ENCODE measurements at regions not wholly inside any gene's neighbourhood (a gene's known extent, or its start where the extent isn't known, plus 50 kb on each side); places are given as distances from the start of the nearest gene placed in this dataset.

- DNase-seq, result no peak
- Histone ChIP-seq H4K20me1 (ENCODE audit: control insufficient read depth, insufficient read depth, low read length, poor library complexity, severe bottlenecking) (no peaks in the 10 kb centered on the region), H3K9ac (ENCODE audit: low read length) (no peak overlapping the region), H3K4me2 (replicated peaks; ENCODE audit: low read depth, low read length, poor library complexity, severe bottlenecking) (no peak overlapping the region), H3K4me1 (ENCODE audit: control insufficient read depth in 2 of 2, insufficient read depth in 2 of 2, low read length in 2 of 2) (no peaks in the 10 kb centered on the region), H2AFZ (ENCODE audit: insufficient read depth, low read depth, low read length, poor library complexity, severe bottlenecking) (no peak overlapping the region), H3K79me2 (ENCODE audit: control insufficient read depth, insufficient read depth, low read length) (no peaks in the 10 kb centered on the region), H3K9me3 (ENCODE audit: control extremely low read depth in 1 of 3, control insufficient read depth in 2 of 3, insufficient read depth in 1 of 3, low read length in 2 of 3) (no peaks in the 10 kb centered on the region), H3K36me3 (replicated peaks in 1 of 2; ENCODE audit: control extremely low read depth in 1 of 2, control insufficient read depth in 1 of 2, extremely low read depth in 1 of 2, insufficient read depth in 2 of 2, low read length in 1 of 2) (no peaks in the 10 kb centered on the region), H3K27ac (ENCODE audit: low read length in 2 of 2) (no peak overlapping the region), H3K4me3 (ENCODE audit: control extremely low read depth in 1 of 5, extremely low read depth in 1 of 5, insufficient read depth in 1 of 5, low read depth in 2 of 5, low read length in 4 of 5) (no peak overlapping the region), H3K27me3 (replicated peaks in 1 of 4; ENCODE audit: control extremely low read depth in 1 of 4, control insufficient read depth in 3 of 4, insufficient read depth in 4 of 4, low read length in 3 of 4) (no peaks in the 10 kb centered on the region)
- ChIA-PET POLR2A (no interaction called here), CTCF (no interaction called here)
- H3K4me1 Mint-ChIP-seq, result no peaks in the 10 kb centered on the region
- H3K4me3 Mint-ChIP-seq, result no peak overlapping the region
- no peak for ATAC-seq (ENCODE audit: low read depth)
- H3K27me3 Mint-ChIP-seq, result peaks cover 4% of the 10 kb centered on the region
- TF ChIP-seq EZH2 (IDR thresholded peaks at IDR 0.05; ENCODE audit: borderline replicate concordance, insufficient read depth, low read depth, low read length, poor library complexity, severe bottlenecking) (no peak), CTCF (IDR thresholded peaks at IDR 0.05) (no peak)
- H3K27ac Mint-ChIP-seq, result no peak overlapping the region
- WGBS (ENCODE audit: insufficient coverage), result 94% methylated on average over 4 of the region's 7 CpGs
- H3K9me3 Mint-ChIP-seq (ENCODE audit: insufficient read depth), result no peaks in the 10 kb centered on the region
- intact Hi-C loops (cut with micrococcal nuclease), result no loop called here
Observed at GRCh38 chr4:38382520-38382919, 281.5 kb upstream of the KLF3 start.

- no peak for TF ChIP-seq EZH2 (IDR thresholded peaks at IDR 0.05; ENCODE audit: borderline replicate concordance, insufficient read depth, low read depth, low read length, poor library complexity, severe bottlenecking)
- no peak for TF ChIP-seq CTCF (IDR thresholded peaks at IDR 0.05)
- Mint-ChIP-seq H3K27me3 (peaks cover 4% of the 10 kb centered on the region), H3K4me1 (no peaks in the 10 kb centered on the region), H3K9me3 (ENCODE audit: insufficient read depth) (no peaks in the 10 kb centered on the region), H3K4me3 (no peak overlapping the region), H3K27ac (no peak overlapping the region)
- no CpG with 5 or more reads among the region's 3 CpGs for WGBS (ENCODE audit: insufficient coverage)
- Histone ChIP-seq H3K4me3 (ENCODE audit: control extremely low read depth in 1 of 5, extremely low read depth in 1 of 5, insufficient read depth in 1 of 5, low read depth in 2 of 5, low read length in 4 of 5) (no peak overlapping the region), H3K4me1 (ENCODE audit: control insufficient read depth in 2 of 2, insufficient read depth in 2 of 2, low read length in 2 of 2) (no peaks in the 10 kb centered on the region), H3K4me2 (replicated peaks; ENCODE audit: low read depth, low read length, poor library complexity, severe bottlenecking) (no peak overlapping the region), H3K9ac (ENCODE audit: low read length) (no peak overlapping the region), H3K36me3 (replicated peaks in 1 of 2; ENCODE audit: control extremely low read depth in 1 of 2, control insufficient read depth in 1 of 2, extremely low read depth in 1 of 2, insufficient read depth in 2 of 2, low read length in 1 of 2) (no peaks in the 10 kb centered on the region), H3K27ac (ENCODE audit: low read length in 2 of 2) (no peak overlapping the region), H3K27me3 (replicated peaks in 1 of 4; ENCODE audit: control extremely low read depth in 1 of 4, control insufficient read depth in 3 of 4, insufficient read depth in 4 of 4, low read length in 3 of 4) (no peaks in the 10 kb centered on the region), H4K20me1 (ENCODE audit: control insufficient read depth, insufficient read depth, low read length, poor library complexity, severe bottlenecking) (no peaks in the 10 kb centered on the region), H3K79me2 (ENCODE audit: control insufficient read depth, insufficient read depth, low read length) (no peaks in the 10 kb centered on the region), H3K9me3 (ENCODE audit: control extremely low read depth in 1 of 3, control insufficient read depth in 2 of 3, insufficient read depth in 1 of 3, low read length in 2 of 3) (peaks cover 0 to 4% (median 0%) of the 10 kb centered on the region in 3 donors), H2AFZ (ENCODE audit: insufficient read depth, low read depth, low read length, poor library complexity, severe bottlenecking) (no peak overlapping the region)
- ChIA-PET CTCF (no interaction called here), POLR2A (no interaction called here)
- DNase-seq (no peak), ATAC-seq (ENCODE audit: low read depth) (no peak)
- intact Hi-C loops (cut with micrococcal nuclease), result no loop called here
Observed at GRCh38 chr4:38383646-38384121, 280.3 kb upstream of the KLF3 start.

All from B cell (primary cell).